ENCODE measurements at regions not wholly inside any gene's neighbourhood (a gene's known extent, or its start where the extent isn't known, plus 50 kb on each side); places are given as distances from the start of the nearest gene placed in this dataset.

GRCh38 chr2:221112744-221113143 is 459.4 kb downstream of the EPHA4 start:
- H3K36me3 ChIP-seq (ENCODE audit: control insufficient read depth, insufficient read depth, low read length), result no peaks in the 10 kb centered on the region
- no peak overlapping the region for H3K4me3 ChIP-seq (ENCODE audit: low read depth, low read length)
- DNase-seq (ENCODE audit: low read depth), result no peak
- no peaks in the 10 kb centered on the region for H3K27me3 ChIP-seq (ENCODE audit: control insufficient read depth, insufficient read depth, low read length)
- TF ChIP-seq CTCF (IDR thresholded peaks at IDR 0.05; ENCODE audit: insufficient read depth, low read length, poor library complexity, severe bottlenecking), result no peak

- H3K27me3 ChIP-seq (ENCODE audit: control insufficient read depth, insufficient read depth, low read length), result no peaks in the 10 kb centered on the region
- no peaks in the 10 kb centered on the region for H3K36me3 ChIP-seq (ENCODE audit: control insufficient read depth, insufficient read depth, low read length)
- TF ChIP-seq CTCF (IDR thresholded peaks at IDR 0.05; ENCODE audit: insufficient read depth, low read length, poor library complexity, severe bottlenecking), result no peak
- no peak overlapping the region for H3K4me3 ChIP-seq (ENCODE audit: low read depth, low read length)
- no peak for DNase-seq (ENCODE audit: low read depth)
Observed at GRCh38 chr2:221115944-221116343, 456.2 kb downstream of the EPHA4 start.

GRCh38 chr2:221120643-221121042 is 451.5 kb downstream of the EPHA4 start:
- H3K4me3 ChIP-seq (ENCODE audit: low read depth, low read length), result no peak overlapping the region
- no peak for DNase-seq (ENCODE audit: low read depth)
- H3K27me3 ChIP-seq (ENCODE audit: control insufficient read depth, insufficient read depth, low read length), result no peaks in the 10 kb centered on the region
- TF ChIP-seq CTCF (IDR thresholded peaks at IDR 0.05; ENCODE audit: insufficient read depth, low read length, poor library complexity, severe bottlenecking), result no peak
- no peaks in the 10 kb centered on the region for H3K36me3 ChIP-seq (ENCODE audit: control insufficient read depth, insufficient read depth, low read length)

- TF ChIP-seq CTCF (IDR thresholded peaks at IDR 0.05; ENCODE audit: insufficient read depth, low read length, poor library complexity, severe bottlenecking), result no peak
- Histone ChIP-seq H3K4me3 (ENCODE audit: low read depth, low read length) (no peak overlapping the region), H3K27me3 (ENCODE audit: control insufficient read depth, insufficient read depth, low read length) (no peaks in the 10 kb centered on the region), H3K36me3 (ENCODE audit: control insufficient read depth, insufficient read depth, low read length) (no peaks in the 10 kb centered on the region)
- no peak for DNase-seq (ENCODE audit: low read depth)
Observed at GRCh38 chr2:221123396-221123795, 448.7 kb downstream of the EPHA4 start.

GRCh38 chr2:221124532-221125240 is 447.4 kb downstream of the EPHA4 start:
- Histone ChIP-seq H3K27me3 (ENCODE audit: control insufficient read depth, insufficient read depth, low read length) (no peaks in the 10 kb centered on the region), H3K36me3 (ENCODE audit: control insufficient read depth, insufficient read depth, low read length) (no peaks in the 10 kb centered on the region), H3K4me3 (ENCODE audit: low read depth, low read length) (no peak overlapping the region)
- no peak for TF ChIP-seq CTCF (IDR thresholded peaks at IDR 0.05; ENCODE audit: insufficient read depth, low read length, poor library complexity, severe bottlenecking)
- DNase-seq (ENCODE audit: low read depth), result no peak

GRCh38 chr2:221125691-221126090 is 446.4 kb downstream of the EPHA4 start:
- no peaks in the 10 kb centered on the region for H3K36me3 ChIP-seq (ENCODE audit: control insufficient read depth, insufficient read depth, low read length)
- H3K4me3 ChIP-seq (ENCODE audit: low read depth, low read length), result no peak overlapping the region
- no peak for TF ChIP-seq CTCF (IDR thresholded peaks at IDR 0.05; ENCODE audit: insufficient read depth, low read length, poor library complexity, severe bottlenecking)
- DNase-seq (ENCODE audit: low read depth), result no peak
- no peaks in the 10 kb centered on the region for H3K27me3 ChIP-seq (ENCODE audit: control insufficient read depth, insufficient read depth, low read length)

All from kidney epithelial cell (primary cell).